Activated B cell treated with CpG ODN at 0.5 μM for 24 hours (primary cell): ENCODE measurements at regions not wholly inside any gene's neighbourhood (a gene's known extent, or its start where the extent isn't known, plus 50 kb on each side); places are given as distances from the start of the nearest gene placed in this dataset.
"Not testable (repeated sequence)": the region's sequence is repeated elsewhere in the genome, so short reads cannot be mapped to it uniquely, and the experiment has no call there.

Source experiments
- ATAC-seq: fragments of 200-7000 bp; cut with Tn5 transposase; one replicate; pipeline ENCODE4 v1.10.0; 2021; ENCODE audit warnings: low read depth, mild to moderate bottlenecking, moderate library complexity
- CTCF ChIA-PET: fragments of 350-600 bp; sonication (Branson Sonifier 250); formaldehyde crosslinking; loops from one replicate; lab custom pipeline; 2021; ENCODE audit warnings: antibody characterized with exemption; lab: Charles Lee
- POLR2A ChIA-PET: fragments of 350-600 bp; sonication (Branson Sonifier 250); formaldehyde crosslinking; loops from one replicate; lab custom pipeline; 2021; ENCODE audit warnings: antibody characterized with exemption; lab: Charles Lee
- DNase-seq: peaks from one replicate; pipeline ENCODE4 v3.0.0; 2022
- H3K27ac Mint-ChIP-seq: one replicate; pipeline ENCODE4 v1.8.0; 2020; ENCODE audit warnings: mixed read lengths
- H3K27me3 Mint-ChIP-seq: one replicate; pipeline ENCODE4 v1.8.0; 2021; ENCODE audit warnings: mixed read lengths
- H3K36me3 Mint-ChIP-seq: one replicate; pipeline ENCODE4 v1.8.0; 2021; ENCODE audit warnings: low read depth, mixed read lengths
- H3K4me1 Mint-ChIP-seq: one replicate; pipeline ENCODE4 v1.8.0; 2021; ENCODE audit warnings: mixed read lengths
- H3K4me3 Mint-ChIP-seq: one replicate; pipeline ENCODE4 v1.8.0; 2020; ENCODE audit warnings: mild to moderate bottlenecking, mixed read lengths
- H3K9me3 Mint-ChIP-seq: one replicate; pipeline ENCODE4 v1.8.0; 2020; ENCODE audit warnings: mixed read lengths
- CTCF ChIP-seq: fragments of 200-600 bp; IDR thresholded peaks from one replicate; pipeline ENCODE4 v1.8.0; 2022; ENCODE audit warnings: antibody characterized with exemption, mild to moderate bottlenecking
- intact Hi-C: fragments of 100-400 bp; cut with micrococcal nuclease; formaldehyde crosslinking; loops from one replicate; pipeline ENCODE4 v1.15.1; 2024

GRCh38 chr4:3874525-3875110 is 108.4 kb downstream of the ADRA2C start:
- H3K27ac Mint-ChIP-seq: no peak overlapping the region
- peaks cover 19% of the 10 kb centered on the region for H3K4me1 Mint-ChIP-seq
- no peak overlapping the region for H3K4me3 Mint-ChIP-seq
- H3K36me3 Mint-ChIP-seq: peaks cover 6% of the 10 kb centered on the region
- ChIA-PET CTCF (no interaction called here), POLR2A (no interaction called here)
- peaks cover 49% of the 10 kb centered on the region for H3K27me3 Mint-ChIP-seq
- H3K9me3 Mint-ChIP-seq: peaks cover 14% of the 10 kb centered on the region
- TF ChIP-seq CTCF: no peak
- no peak for ATAC-seq
- DNase-seq: no peak
- intact Hi-C loops: no loop called here

GRCh38 chr4:3875466-3875865 is 109.3 kb downstream of the ADRA2C start:
- H3K36me3 Mint-ChIP-seq: peaks cover 6% of the 10 kb centered on the region
- H3K27ac Mint-ChIP-seq: no peak overlapping the region
- ATAC-seq (no peak), DNase-seq (no peak)
- intact Hi-C loops: no loop called here
- no peak overlapping the region for H3K4me3 Mint-ChIP-seq
- TF ChIP-seq CTCF: no peak
- H3K27me3 Mint-ChIP-seq: peaks cover 49% of the 10 kb centered on the region
- peaks cover 24% of the 10 kb centered on the region for H3K4me1 Mint-ChIP-seq
- ChIA-PET CTCF (no interaction called here), POLR2A (no interaction called here)
- H3K9me3 Mint-ChIP-seq: peaks cover 14% of the 10 kb centered on the region

DNA sequence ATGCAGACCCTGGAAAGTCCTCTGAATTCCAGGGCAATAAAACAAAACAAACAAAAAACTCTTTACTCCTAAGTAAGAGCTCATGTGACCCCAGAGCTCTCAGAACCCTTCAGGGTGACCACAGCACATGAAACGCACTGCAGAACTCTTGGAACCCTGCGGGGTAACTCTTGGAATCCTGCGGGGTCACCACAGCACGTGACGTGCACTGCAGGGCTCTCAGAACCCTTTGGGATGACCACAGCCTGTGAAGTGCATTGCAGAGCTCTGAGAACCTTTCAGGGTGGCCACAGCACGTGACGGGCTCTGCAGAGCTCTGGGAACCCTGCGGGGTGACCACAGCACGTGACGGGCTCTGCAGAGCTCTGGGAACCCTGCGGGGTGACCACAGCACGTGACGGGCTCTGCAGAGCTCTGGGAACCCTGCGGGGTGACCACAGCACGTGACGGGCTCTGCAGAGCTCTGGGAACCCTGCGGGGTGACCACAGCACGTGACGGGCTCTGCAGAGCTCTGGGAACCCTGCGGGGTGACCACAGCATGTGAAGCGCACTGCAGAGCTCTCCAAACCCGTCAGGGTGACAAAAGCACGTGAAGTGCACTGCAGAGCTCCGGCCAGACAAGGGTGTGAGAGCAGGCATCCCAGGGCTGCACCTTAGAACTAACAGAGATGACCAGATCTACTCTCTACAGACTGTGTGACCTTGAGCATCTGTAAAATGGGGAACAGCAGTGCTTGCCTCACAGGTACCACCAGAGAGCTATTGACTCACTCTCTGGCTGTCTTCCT is 110.1 kb downstream of the ADRA2C start:
- H3K4me3 Mint-ChIP-seq, CTCF ChIA-PET, ATAC-seq, H3K36me3 Mint-ChIP-seq, POLR2A ChIA-PET, H3K27ac Mint-ChIP-seq, DNase-seq, intact Hi-C loops: not testable (repeated sequence)
- peaks cover 21% of the 10 kb centered on the region for H3K4me1 Mint-ChIP-seq
- H3K27me3 Mint-ChIP-seq: peaks cover 44% of the 10 kb centered on the region
- peaks cover 14% of the 10 kb centered on the region for H3K9me3 Mint-ChIP-seq

DNA sequence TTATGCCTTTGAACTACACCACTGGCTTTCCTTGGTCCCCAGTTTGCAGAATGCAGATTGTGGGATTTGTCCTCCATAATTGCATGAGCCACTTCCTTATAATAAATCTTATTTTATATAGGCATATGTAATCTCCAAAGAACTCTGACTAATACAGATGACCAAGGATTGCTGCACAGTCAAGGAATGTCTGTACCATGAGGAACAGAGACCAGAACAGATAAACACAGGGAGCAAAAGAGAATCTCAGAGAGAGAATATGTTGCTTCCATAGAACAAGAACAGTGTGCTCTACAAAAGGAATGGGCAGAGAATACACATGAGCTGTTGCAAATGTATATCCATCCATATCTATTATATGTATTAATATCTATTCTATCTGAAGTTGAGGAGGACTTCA is 111.1 kb downstream of the ADRA2C start:
- Mint-ChIP-seq H3K27me3 (peaks cover 39% of the 10 kb centered on the region), H3K36me3 (peaks cover 6% of the 10 kb centered on the region), H3K4me3 (no peak overlapping the region), H3K9me3 (peaks cover 14% of the 10 kb centered on the region), H3K27ac (no peak overlapping the region), H3K4me1 (peaks cover 15% of the 10 kb centered on the region)
- CTCF ChIA-PET: no interaction called here
- no peak for ATAC-seq
- intact Hi-C loops: no loop called here
- POLR2A ChIA-PET: no interaction called here
- no peak for DNase-seq
- no peak for TF ChIP-seq CTCF

GRCh38 chr4:3877868-3878267 is 111.7 kb downstream of the ADRA2C start:
- Mint-ChIP-seq H3K4me1 (peaks cover 15% of the 10 kb centered on the region), H3K27me3 (peaks cover 36% of the 10 kb centered on the region), H3K27ac (no peak overlapping the region), H3K9me3 (peaks cover 14% of the 10 kb centered on the region), H3K4me3 (no peak overlapping the region), H3K36me3 (peaks cover 6% of the 10 kb centered on the region)
- ATAC-seq (no peak), DNase-seq (no peak)
- no peak for TF ChIP-seq CTCF
- POLR2A ChIA-PET: no interaction called here
- CTCF ChIA-PET: no interaction called here
- intact Hi-C loops: no loop called here
